IPS DF 19.7 (cell line): ENCODE measurements at regions not wholly inside any gene's neighbourhood (a gene's known extent, or its start where the extent isn't known, plus 50 kb on each side); places are given as distances from the start of the nearest gene placed in this dataset.
"Not testable (repeated sequence)": the region's sequence is repeated elsewhere in the genome, so short reads cannot be mapped to it uniquely, and the experiment has no call there.

Experiments
- DNase-seq: peaks from one replicate; pipeline ENCODE4 v3.0.0-alpha.2; 2013; ENCODE audit warnings: low read depth, low spot score

DNA sequence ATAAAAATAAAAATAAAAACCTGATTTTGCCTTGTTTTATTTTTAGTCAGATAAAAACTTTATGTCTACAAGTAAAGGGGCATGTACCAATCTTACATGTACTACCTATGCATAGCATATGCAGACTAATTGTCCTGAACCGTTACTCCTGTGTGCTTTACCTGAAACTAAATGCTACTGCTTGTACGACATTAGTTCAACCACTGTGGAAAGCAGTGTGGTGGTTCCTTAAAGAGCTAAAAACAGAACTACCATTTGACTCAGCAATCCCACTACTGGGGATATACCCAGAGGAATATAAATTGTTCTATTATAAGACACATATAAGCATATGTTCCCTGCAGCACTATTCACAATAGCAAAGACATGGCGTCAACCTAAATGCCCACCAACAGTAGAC is 426.0 kb upstream of the PMFBP1 start:
- no peak for DNase-seq

DNA sequence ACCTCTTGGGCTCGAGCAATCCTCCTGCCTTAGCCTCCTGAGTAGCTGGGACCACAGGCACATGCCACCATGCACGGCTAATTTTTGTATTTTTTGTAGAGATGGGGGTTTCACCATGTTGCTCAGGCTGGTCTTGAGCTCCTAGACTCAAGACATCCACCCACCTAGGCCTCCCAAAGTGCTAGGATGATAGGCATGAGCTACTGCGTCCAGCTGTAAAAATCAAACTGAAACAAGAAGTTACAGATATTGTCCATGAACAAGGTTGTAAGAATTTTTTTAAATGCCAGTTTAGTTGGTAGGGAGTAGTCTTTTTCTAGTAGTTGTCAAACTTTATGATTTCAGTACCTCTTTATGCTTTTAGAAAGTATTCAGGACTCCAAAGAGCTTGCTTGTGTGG is 424.4 kb upstream of the PMFBP1 start:
- DNase-seq, result no peak

- DNase-seq, result no peak
Observed at GRCh38 chr16:72590151-72590937, 418.4 kb upstream of the PMFBP1 start.

GRCh38 chr16:72588551-72588950 is 416.6 kb upstream of the PMFBP1 start:
- DNase-seq, result no peak

- DNase-seq, result not testable (repeated sequence)
Observed at GRCh38 chr16:72578061-72578460, 406.1 kb upstream of the PMFBP1 start.

GRCh38 chr16:72576189-72576588 is 404.2 kb upstream of the PMFBP1 start:
- DNase-seq, result no peak

DNA sequence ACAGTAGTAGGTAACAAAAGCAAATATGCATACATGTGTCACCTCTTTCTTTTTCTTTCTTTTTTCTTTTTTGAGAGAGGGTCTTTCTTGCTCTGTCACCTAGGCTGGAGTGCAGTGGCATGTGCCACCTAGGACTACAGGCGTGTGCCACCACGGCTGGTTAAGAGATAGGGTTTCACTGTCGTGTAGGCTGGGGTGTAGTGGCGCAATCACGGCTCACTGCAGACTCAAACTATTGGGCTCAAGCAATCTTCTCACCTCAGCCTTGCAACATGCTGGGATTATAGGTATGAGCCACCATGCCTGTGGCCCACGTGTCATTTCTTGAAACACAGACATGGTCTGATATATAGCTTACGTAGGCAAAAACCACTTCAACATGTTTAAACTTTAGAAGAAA is 397.7 kb upstream of the PMFBP1 start:
- DNase-seq, result no peak

- no peak for DNase-seq
Observed at GRCh38 chr16:72568502-72568901, 396.5 kb upstream of the PMFBP1 start.

- DNase-seq, result no peak
Observed at GRCh38 chr16:72566174-72566573, 394.2 kb upstream of the PMFBP1 start.

DNA sequence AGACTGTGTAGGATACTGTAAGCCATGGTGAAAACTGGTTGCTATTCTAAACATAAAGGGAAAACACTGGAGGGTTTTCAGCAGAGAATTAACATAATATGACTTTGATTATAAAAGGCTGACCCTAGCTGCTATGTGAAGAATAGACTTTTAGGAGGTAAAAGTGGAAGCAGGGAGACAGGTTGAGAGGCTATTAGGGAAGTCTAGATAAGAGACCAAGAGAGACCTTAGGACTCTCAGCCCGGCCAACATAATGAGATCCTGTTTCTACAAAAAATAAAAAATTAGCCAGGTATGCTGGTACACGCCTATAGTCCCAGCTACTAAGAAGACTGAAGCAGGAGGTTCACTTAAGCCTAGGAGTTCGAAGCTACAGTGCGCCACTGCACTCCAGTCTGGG is 393.2 kb upstream of the PMFBP1 start:
- no peak for DNase-seq

DNA sequence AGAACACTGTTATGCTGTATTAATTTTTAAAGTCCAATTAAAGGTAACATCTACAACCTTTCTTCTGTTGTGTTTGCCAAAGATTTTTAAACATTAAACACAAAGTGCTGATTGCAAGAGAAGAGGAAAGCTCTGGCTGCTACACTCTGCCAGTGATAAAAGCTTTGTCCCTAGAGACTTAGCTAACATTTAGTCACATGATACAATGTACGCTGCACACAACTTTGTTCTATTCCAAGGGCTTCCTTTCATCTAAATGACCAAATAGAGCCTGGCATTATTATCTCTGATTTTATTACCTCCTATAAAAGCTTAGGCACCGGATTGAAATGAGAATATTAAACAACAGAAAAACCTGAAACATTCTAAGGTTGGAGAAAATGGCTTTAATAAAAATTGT is 388.7 kb upstream of the PMFBP1 start:
- DNase-seq, result no peak

DNA sequence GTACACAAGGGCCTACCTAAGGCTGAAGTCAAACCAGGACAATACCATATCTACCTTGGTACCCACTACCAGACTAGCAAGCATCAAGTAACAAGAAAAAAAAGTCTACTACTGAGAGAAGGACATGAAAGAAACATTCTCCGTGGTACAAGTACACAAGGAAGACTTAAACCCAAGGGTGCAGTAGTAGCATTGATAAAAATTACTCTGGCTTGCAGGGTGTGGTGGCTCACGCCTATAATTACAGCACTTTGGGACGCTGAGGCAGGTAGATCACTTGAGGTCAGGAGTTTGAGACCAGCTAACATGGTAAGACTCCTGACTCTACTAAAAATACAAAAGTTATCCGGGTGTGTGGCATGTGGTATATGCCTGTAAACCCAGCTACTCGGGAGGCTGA is 386.5 kb upstream of the PMFBP1 start:
- DNase-seq, result no peak

DNA sequence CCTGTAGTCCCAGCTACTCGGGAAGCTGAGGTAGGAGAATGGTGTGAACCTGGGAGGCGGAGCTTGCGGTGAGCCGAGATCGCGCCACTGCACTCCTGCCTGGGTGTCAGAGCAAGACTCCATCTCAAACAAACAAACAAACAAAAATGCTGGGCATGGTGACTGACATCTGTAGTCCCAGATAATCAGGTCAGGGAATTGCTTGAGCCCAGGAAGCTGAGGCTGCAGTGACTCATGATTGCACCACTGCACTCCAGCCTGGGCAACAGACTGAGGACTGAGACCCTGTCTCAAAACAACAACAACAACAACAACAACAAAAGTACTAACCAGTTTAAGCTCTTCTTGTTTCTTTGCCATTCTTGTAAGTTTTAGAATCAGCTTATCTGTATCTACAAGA is 383.0 kb upstream of the PMFBP1 start:
- no peak for DNase-seq

DNA sequence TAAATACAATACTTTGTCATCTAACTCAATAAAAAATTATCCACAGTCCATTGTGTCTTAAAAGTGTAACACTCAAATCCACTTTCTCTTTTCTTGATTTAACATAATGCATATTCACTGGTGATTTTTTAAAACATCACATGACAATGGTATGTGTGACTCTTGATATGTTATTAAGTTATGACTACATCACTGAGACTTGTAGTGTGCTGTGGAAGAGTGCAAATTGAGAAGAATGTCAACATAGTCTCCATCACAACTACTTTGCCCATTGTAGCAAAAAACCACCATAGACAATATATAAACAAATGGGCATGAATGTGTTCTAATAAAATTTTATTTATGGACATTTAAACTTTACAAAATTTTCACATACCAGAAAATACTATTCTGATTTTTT is 380.7 kb upstream of the PMFBP1 start:
- DNase-seq, result no peak

DNA sequence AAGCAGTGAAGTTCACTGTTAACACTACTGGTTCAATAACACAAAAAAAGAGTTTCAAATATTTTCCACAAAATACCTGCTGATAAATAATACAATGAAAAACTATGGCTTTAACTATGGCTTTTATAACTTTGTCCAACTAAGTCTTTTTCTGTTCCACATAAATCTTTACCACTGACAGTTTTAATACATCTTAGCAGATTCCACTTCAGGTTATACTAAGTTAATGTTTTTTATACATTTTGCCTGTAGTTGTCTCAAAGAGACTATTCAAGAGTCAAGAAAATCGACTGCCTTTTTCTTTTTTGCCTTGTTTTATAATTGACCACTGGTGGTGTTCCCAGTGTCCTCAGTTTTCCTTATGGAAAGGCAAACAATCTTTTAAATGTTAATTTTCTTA is 379.7 kb upstream of the PMFBP1 start:
- no peak for DNase-seq

GRCh38 chr16:72549878-72550277 is 377.9 kb upstream of the PMFBP1 start:
- DNase-seq, result no peak

DNA sequence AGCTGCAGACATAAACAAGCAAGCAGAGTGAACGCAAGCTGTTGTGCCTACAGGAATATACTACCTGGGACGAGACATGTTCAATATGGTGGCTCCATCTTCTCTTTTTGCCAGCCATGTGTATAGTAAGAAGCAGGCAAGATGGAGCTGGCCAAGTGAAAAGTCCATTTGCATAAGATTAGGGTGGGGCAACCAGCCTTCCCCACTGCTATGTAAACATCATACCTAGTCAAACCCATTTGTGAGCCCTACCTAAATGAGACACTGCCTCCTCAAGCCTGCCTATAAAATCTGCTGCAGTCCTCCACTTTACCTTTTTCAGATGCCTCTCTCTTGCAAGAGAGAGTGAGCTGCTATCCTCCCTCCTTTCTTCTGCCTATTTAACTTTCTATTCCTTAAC is 370.1 kb upstream of the PMFBP1 start:
- no peak for DNase-seq

DNA sequence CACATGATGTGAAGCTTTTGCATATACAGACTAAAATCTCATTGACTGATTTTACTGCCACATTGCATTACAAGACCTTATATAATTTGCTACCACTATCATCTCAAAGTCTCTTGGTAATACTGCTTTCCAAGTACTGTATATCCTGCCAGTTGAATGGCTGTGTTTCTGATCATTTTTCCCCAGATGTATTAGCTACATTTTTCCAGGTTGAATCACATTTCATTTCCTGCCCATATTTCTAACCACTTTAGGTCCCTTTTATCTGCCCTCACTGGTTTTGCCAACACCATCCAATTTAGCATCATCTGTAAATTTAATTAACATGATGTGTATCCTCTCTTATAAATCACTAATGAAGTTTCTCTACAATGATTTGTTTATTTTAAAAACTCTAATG is 365.7 kb upstream of the PMFBP1 start:
- DNase-seq, result no peak

DNA sequence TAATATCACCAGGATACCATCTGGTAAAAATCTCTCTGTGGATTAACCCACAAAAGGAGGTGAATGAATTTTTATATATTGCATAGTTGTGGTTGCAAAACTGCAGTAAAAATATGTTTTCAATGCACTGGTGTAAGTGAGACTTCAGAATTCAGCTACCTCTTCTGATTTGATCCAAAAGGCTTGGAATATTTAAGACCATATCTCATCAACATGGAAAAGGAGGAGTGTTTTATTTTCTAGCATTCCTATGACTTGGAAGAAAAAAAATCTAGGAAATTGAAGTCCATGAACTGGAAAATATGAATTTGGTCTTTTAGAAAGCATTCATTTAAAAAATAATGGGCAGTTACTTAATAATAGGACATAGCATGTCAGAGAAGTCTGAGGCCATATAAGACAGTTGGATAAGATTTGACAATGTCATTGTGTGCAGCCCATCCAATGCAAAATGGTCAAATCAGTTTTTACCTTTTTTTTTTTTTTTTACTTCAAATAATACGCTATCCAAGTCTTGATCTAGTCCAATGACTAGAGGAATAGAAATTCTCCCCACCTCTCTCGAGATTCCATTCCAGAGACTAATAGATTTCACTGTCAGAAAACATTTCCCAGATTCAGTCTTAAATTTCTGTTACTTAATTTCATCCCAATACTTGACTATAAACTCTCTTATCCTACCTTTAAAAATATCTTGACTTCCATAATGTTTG is 364.9 kb upstream of the PMFBP1 start:
- no peak for DNase-seq

DNA sequence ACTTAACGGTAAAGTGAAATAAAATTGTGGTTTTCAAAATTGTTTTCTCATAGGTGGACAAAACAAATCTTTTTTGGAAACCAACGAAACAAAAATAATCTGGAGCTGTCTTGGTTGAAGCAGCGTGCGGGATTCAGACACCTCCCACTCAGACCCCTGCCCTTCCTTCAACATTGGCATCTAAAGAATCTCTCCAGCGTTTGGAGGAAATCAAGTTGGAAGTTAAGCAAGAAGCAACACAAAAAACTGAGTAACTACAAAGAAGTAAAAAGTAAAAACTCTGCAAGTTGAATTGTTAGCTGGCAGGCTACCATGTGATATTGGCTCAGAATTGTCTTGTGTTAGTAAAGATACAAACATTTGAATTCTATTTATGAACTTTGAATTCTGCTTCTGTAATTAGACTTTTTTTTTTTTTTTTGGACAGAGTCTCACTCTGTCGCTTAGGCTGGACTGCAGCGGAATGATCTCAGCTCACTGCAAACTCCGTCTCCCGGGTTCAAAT is 361.0 kb upstream of the PMFBP1 start:
- no peak for DNase-seq

GRCh38 chr16:72530434-72530833 is 358.5 kb upstream of the PMFBP1 start:
- no peak for DNase-seq

- no peak for DNase-seq
Observed at GRCh38 chr16:72523087-72523486, 351.1 kb upstream of the PMFBP1 start.

GRCh38 chr16:72517154-72517553 is 345.2 kb upstream of the PMFBP1 start:
- DNase-seq, result no peak
